Kidney (tissue), 13 donors: ENCODE measurements at regions not wholly inside any gene's neighbourhood (a gene's known extent, or its start where the extent isn't known, plus 50 kb on each side); places are given as distances from the start of the nearest gene placed in this dataset.

Source experiments
- DNase-seq, 5 donors: peaks; one replicate each; pipeline ENCODE4 v3.0.0-alpha.2; 2013 to 2020
- FAIRE-seq: peaks from 2 replicates; lab custom pipeline; 2012; peaks lifted over from hg19 to GRCh38; lab: Jason Lieb, UNC
- H3K27ac ChIP-seq, 2 donors: one replicate each; pipeline ENCODE4 v1.7.0; 2013; ENCODE audit warnings: low read depth in 2 of 2, low read length in 2 of 2, inconsistent platforms in 1 of 2
- H3K27me3 ChIP-seq: one replicate; pipeline ENCODE4 v1.7.1; 2013; ENCODE audit warnings: low read length, inconsistent platforms; ENCODE audit not compliant: control insufficient read depth, insufficient read depth
- H3K36me3 ChIP-seq, 3 donors: one replicate each; pipeline versions ENCODE4 v1.7.0 to v1.7.1; 2013; ENCODE audit warnings: low read length in 3 of 3, control low read depth in 1 of 3, inconsistent platforms in 1 of 3; ENCODE audit not compliant: insufficient read depth in 3 of 3, control insufficient read depth in 2 of 3
- H3K4me1 ChIP-seq, 3 donors: one replicate each; pipeline versions ENCODE4 v1.7.0 to v1.7.1; 2013; ENCODE audit warnings: low read length in 3 of 3, inconsistent platforms in 1 of 3, low read depth in 1 of 3; ENCODE audit not compliant: control insufficient read depth in 2 of 3, insufficient read depth in 2 of 3
- H3K4me3 ChIP-seq, 3 donors: one replicate each; pipeline versions ENCODE4 v1.7.0 to v1.8.1; 2013; ENCODE audit warnings: low read length in 3 of 3, control low read depth in 1 of 3, inconsistent platforms in 1 of 3
- H3K9ac ChIP-seq, 3 donors: one replicate each; pipeline versions ENCODE4 v1.7.0 to v1.7.1; 2013; ENCODE audit warnings: low read length in 3 of 3, control low read depth in 1 of 3, inconsistent platforms in 1 of 3
- H3K9me3 ChIP-seq, 3 donors: one replicate each; pipeline versions ENCODE4 v1.7.0 to v1.7.1; 2013; ENCODE audit warnings: low read length in 3 of 3, control low read depth in 1 of 3, inconsistent platforms in 1 of 3; ENCODE audit not compliant: control insufficient read depth in 2 of 3, insufficient read depth in 1 of 3
- intact Hi-C: fragments of 100-400 bp; cut with DNase I; formaldehyde crosslinking; loops from one replicate; pipeline ENCODE4 v1.11.1; 2022
- TF ChIP-seq, protein P1 (sequence below): IDR thresholded peaks from 3 replicates; pipeline ENCODE4 v1.5.1; 2012; ENCODE audit warnings: mild to moderate bottlenecking, moderate library complexity, borderline replicate concordance; ENCODE audit not compliant: insufficient read depth; ENCODE audit errors: extremely low read depth
- donor health status: control.
- donor health status: control.
- donor health status: control.
- donor health status: control.
- donor health status: control.
- donor health status: DM: yes; HTN: yes; CAD: no.
- donor health status: Normal renal cell carcinoma (clear cell type).

DNA sequence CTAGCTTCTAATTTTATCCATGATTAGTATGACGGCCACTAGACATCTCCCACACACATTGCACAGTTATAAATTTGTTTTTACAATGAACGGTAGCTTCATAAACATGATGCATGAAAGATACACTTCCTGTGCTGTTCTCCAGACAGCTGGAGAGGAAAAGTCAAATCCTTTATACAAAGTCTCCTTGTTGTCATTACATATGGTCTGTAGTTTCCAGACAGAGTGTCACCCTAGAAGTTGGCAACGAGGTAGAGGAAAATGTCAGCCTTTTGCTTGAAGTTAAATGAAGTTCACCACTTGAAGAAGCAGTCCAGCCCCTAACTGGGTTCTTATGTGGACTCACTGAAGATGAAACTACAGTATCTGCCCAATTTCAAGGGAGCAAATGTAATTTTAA is 253.0 kb upstream of the P2RY1 start:
- no peak overlapping the region for H3K4me3 ChIP-seq
- H3K27ac ChIP-seq = no peak overlapping the region
- H3K27me3 ChIP-seq = no peaks in the 10 kb centered on the region
- FAIRE-seq (no peak), DNase-seq (peak in 1 of 5 donors; percentile 46)
- no peaks in the 10 kb centered on the region for H3K4me1 ChIP-seq
- intact Hi-C loops = no loop called here
- no peak overlapping the region for H3K9ac ChIP-seq
- H3K9me3 ChIP-seq = no peaks in the 10 kb centered on the region
- TF ChIP-seq, protein P1, sequence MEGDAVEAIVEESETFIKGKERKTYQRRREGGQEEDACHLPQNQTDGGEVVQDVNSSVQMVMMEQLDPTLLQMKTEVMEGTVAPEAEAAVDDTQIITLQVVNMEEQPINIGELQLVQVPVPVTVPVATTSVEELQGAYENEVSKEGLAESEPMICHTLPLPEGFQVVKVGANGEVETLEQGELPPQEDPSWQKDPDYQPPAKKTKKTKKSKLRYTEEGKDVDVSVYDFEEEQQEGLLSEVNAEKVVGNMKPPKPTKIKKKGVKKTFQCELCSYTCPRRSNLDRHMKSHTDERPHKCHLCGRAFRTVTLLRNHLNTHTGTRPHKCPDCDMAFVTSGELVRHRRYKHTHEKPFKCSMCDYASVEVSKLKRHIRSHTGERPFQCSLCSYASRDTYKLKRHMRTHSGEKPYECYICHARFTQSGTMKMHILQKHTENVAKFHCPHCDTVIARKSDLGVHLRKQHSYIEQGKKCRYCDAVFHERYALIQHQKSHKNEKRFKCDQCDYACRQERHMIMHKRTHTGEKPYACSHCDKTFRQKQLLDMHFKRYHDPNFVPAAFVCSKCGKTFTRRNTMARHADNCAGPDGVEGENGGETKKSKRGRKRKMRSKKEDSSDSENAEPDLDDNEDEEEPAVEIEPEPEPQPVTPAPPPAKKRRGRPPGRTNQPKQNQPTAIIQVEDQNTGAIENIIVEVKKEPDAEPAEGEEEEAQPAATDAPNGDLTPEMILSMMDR = no peak
- no peaks in the 10 kb centered on the region for H3K36me3 ChIP-seq

DNA sequence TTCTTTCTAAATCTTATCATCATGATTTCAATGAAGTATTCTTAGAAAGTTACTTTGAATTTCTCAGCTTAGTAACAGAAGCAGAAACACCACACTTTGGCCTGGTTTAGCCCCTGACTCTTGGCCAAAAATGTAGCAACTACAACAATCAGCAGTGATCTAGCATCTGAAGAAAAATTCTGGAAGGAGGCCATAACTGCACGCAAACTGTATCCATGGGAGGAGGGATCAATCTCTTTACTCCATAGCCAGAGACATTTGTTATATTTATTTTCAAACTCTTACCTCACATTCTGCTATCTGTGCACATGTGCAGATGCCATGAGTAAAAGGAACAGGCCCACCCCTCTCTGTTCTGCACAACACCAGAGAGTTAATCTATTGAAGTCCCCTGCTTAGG is 251.0 kb upstream of the P2RY1 start:
- no peak overlapping the region for H3K9ac ChIP-seq
- no peak overlapping the region for H3K4me3 ChIP-seq
- no peaks in the 10 kb centered on the region for H3K27me3 ChIP-seq
- no peak for FAIRE-seq
- no peaks in the 10 kb centered on the region for H3K9me3 ChIP-seq
- TF ChIP-seq, protein P1 = no peak
- intact Hi-C loops = no loop called here
- H3K4me1 ChIP-seq = no peaks in the 10 kb centered on the region
- peak in 1 of 5 donors; percentile 39 for DNase-seq
- H3K36me3 ChIP-seq = no peaks in the 10 kb centered on the region
- H3K27ac ChIP-seq = no peak overlapping the region

DNA sequence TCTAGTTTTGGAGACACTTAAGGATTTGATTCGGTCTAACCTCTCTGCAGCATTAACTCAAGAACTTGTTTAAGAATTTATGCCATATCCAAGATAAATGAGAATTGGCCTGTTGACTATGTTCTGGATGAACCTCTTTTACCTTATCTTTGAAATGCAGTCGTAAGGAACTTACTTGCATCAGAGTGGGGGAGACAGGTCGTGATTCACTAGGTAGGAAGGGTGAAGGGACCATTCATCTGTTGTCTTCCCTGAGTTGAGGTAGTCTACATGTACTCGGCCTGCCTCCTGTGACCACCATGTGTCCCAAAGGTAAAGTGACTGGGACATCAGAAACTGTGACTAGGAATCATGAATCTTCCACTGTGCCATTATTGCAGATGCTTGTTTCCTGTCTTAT is 248.0 kb upstream of the P2RY1 start:
- Histone ChIP-seq H3K9ac (no peak overlapping the region), H3K9me3 (no peaks in the 10 kb centered on the region), H3K27me3 (no peaks in the 10 kb centered on the region), H3K27ac (no peak overlapping the region), H3K36me3 (no peaks in the 10 kb centered on the region), H3K4me1 (no peaks in the 10 kb centered on the region), H3K4me3 (no peak overlapping the region)
- FAIRE-seq (no peak), DNase-seq (no peak)
- TF ChIP-seq, protein P1 = no peak
- intact Hi-C loops = no loop called here

DNA sequence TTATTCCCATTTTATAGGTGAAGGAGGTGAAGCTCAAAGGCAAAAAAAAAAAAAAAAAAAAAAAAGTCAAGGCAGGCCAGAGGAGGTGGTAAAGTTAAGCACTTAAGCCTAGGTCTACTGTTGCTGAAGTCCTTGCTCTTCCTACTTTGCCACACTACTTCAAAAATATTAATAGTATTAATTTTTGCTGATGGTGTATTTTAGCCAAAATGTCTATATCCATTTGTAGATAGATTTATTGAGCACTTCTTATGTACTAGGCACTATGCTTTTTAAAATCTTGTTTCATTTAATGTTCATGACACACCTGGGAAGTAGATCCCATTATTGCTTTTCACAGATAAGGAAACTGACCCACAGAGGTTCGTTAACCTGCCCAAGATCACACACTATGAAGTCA is 247.1 kb upstream of the P2RY1 start:
- no peaks in the 10 kb centered on the region for H3K27me3 ChIP-seq
- no peak overlapping the region for H3K27ac ChIP-seq
- H3K9ac ChIP-seq = no peak overlapping the region
- H3K36me3 ChIP-seq = no peaks in the 10 kb centered on the region
- H3K4me3 ChIP-seq = no peak overlapping the region
- TF ChIP-seq, protein P1 = no peak
- FAIRE-seq (no peak), DNase-seq (no peak)
- H3K4me1 ChIP-seq = no peaks in the 10 kb centered on the region
- intact Hi-C loops = no loop called here
- no peaks in the 10 kb centered on the region for H3K9me3 ChIP-seq
